ENCODE measurements at regions not wholly inside any gene's neighbourhood (a gene's known extent, or its start where the extent isn't known, plus 50 kb on each side); places are given as distances from the start of the nearest gene placed in this dataset.

DNA sequence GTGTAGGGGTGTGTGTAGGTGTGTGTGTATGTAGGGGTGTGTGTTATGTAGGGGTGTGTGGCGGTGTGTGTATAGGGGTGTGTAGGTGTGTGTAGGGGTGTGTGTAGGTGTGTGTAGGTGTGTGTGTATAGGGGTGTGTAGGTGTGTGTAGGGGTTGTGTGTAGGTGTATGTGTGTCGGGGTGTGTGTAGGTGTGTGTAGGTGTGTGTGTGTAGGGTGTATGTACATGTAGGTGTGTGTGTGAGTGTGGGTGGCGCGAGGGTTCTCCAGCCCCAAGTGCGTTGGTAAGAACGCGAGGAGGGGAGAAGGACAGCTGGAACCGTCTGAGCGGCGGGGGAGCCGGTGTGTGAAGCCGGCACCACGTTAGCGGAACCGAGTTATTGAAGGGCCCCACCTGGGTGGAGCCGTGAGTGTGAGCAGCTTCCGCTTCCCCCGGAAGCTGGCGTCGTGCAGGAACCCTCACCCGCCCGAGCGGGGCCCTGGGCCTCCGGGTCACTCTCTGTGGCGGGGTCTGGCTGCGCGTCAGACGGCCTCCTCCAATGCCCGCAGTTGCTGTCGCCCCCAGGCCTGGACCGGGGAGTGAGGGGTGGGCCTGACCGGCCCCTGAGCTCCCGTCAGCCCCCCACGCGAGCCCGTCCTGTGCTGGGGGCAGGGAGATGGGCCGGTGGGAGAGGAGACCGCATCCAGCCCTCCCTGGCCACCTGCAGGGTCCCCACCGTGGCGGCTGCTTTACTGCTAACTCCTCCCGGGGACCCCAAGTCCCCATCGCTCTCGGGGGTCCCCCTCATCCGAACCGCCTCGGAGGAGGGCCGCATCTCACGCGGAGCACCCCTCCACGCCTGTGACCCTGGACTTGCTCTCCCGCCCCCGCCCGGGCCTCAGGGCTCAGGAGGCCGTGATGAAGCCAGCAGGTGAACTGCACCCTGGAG is 49.6 kb upstream of the PSMG3 start:
- Histone ChIP-seq H3K9ac (ENCODE audit: extremely low read depth, insufficient read length, low read length) (no peak overlapping the region), H2AFZ (ENCODE audit: low read length) (no peak overlapping the region), H3K27me3 (ENCODE audit: insufficient read depth, low read length) (no peaks in the 10 kb centered on the region), H2BK15ac (ENCODE audit: low read depth, low read length) (no peak overlapping the region), H3K9me3 (ENCODE audit: control insufficient read depth, low read depth, low read length) (no peaks in the 10 kb centered on the region), H3K79me2 (ENCODE audit: insufficient read depth, low read length) (no peaks in the 10 kb centered on the region), H3K79me1 (ENCODE audit: insufficient read depth, low read depth, low read length, poor library complexity, severe bottlenecking) (no peaks in the 10 kb centered on the region), H3T11ph (ENCODE audit: low read length) (no peak overlapping the region), H4K8ac (replicated peaks; ENCODE audit: insufficient read length, low read depth, low read length) (no peak overlapping the region), H3K4me2 (ENCODE audit: insufficient read depth, insufficient read length, low read length) (no peak overlapping the region), H2BK5ac (ENCODE audit: insufficient read length, low read length) (no peak overlapping the region), H2AK5ac (ENCODE audit: insufficient read length, low read length) (no peak overlapping the region), H4K91ac (ENCODE audit: insufficient read length, low read depth, low read length) (no peak overlapping the region), H3K4me1 (ENCODE audit: insufficient read depth, low read length) (no peaks in the 10 kb centered on the region), H3K23ac (ENCODE audit: insufficient read length, low read depth, low read length) (no peak overlapping the region), H4K20me1 (ENCODE audit: control insufficient read depth, insufficient read depth, insufficient read length) (no peaks in the 10 kb centered on the region), H3K56ac (ENCODE audit: insufficient read length, low read depth, low read length) (no peak overlapping the region), H2BK120ac (ENCODE audit: low read depth, low read length, poor library complexity, severe bottlenecking) (no peak overlapping the region), H4K5ac (ENCODE audit: insufficient read length, low read depth, low read length) (no peak overlapping the region), H2BK20ac (ENCODE audit: low read depth, low read length, poor library complexity, severe bottlenecking) (no peak overlapping the region), H3K14ac (ENCODE audit: insufficient read depth, low read length) (no peak overlapping the region; the same call in 1 of the 2 replicates), H3K18ac (ENCODE audit: insufficient read length, low read depth, low read length) (no peak overlapping the region), H3K27ac (ENCODE audit: insufficient read length, low read depth, low read length) (no peak overlapping the region), H3K23me2 (ENCODE audit: insufficient read length, low read depth, low read length, poor library complexity, severe bottlenecking) (no peaks in the 10 kb centered on the region), H2BK12ac (ENCODE audit: insufficient read length, low read depth, low read length) (no peak overlapping the region), H3K4ac (ENCODE audit: low read depth, low read length) (no peak overlapping the region)
- Mint-ChIP-seq H3K4me1 (peaks cover 0 to 9% of the 10 kb centered on the region in 2 experiments; a peak in 1 of 4 replicates), H3K4me3 (no peak overlapping the region), H3K27ac (peak overlapping the region in 1 of 3 experiments; percentile 65; a peak in 1 of 7 replicates), H3K36me3 (ENCODE audit: insufficient read depth in 1 of 3, low read depth in 3 of 3) (no peaks in the 10 kb centered on the region), H3K27me3 (ENCODE audit: low read depth) (no peaks in the 10 kb centered on the region; the same call in 1 of the 2 replicates), H3K9me3 (peaks cover 3 to 4% of the 10 kb centered on the region in 2 experiments; a peak in 2 of 5 replicates)
- TF ChIP-seq, protein P1, sequence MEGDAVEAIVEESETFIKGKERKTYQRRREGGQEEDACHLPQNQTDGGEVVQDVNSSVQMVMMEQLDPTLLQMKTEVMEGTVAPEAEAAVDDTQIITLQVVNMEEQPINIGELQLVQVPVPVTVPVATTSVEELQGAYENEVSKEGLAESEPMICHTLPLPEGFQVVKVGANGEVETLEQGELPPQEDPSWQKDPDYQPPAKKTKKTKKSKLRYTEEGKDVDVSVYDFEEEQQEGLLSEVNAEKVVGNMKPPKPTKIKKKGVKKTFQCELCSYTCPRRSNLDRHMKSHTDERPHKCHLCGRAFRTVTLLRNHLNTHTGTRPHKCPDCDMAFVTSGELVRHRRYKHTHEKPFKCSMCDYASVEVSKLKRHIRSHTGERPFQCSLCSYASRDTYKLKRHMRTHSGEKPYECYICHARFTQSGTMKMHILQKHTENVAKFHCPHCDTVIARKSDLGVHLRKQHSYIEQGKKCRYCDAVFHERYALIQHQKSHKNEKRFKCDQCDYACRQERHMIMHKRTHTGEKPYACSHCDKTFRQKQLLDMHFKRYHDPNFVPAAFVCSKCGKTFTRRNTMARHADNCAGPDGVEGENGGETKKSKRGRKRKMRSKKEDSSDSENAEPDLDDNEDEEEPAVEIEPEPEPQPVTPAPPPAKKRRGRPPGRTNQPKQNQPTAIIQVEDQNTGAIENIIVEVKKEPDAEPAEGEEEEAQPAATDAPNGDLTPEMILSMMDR (conservative IDR thresholded peaks at IDR 0.05): no peak
- WGBS (ENCODE audit: extremely low coverage, insufficient read length, low lambda C conversion rate): 100% methylated on average over 1 of the region's 54 CpGs
- DNase-seq: no peak
